HPDE6-E6E7 (cell line): ENCODE measurements at regions not wholly inside any gene's neighbourhood (a gene's known extent, or its start where the extent isn't known, plus 50 kb on each side); places are given as distances from the start of the nearest gene placed in this dataset.
"Not testable (repeated sequence)": the region's sequence is repeated elsewhere in the genome, so short reads cannot be mapped to it uniquely, and the experiment has no call there.

Source experiments
- DNase-seq: peaks from one replicate; pipeline ENCODE4 v3.0.0; 2011; ENCODE audit warnings: missing footprints; ENCODE audit errors: extremely low spot score

DNA sequence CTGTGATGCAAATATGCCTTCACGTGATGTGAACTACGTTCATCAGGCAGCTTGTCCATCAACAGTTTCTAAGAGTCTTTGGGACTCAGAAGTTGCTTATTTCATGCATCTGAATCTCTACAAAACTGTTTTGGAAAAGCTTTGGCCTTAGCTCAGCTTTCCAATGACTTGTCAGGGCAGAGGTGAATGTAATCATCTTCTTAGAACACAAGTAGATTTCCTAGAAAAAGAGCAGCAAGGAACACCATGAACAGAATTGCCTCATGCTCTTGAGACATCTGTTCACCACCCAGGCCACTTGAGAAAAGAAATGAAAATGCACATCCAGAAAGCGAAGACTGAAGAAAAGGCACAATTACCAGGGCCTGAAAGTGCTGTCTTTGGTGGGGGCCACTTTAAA, 105.8 kb upstream of the PDHA1 start:
- no peak for DNase-seq

DNA sequence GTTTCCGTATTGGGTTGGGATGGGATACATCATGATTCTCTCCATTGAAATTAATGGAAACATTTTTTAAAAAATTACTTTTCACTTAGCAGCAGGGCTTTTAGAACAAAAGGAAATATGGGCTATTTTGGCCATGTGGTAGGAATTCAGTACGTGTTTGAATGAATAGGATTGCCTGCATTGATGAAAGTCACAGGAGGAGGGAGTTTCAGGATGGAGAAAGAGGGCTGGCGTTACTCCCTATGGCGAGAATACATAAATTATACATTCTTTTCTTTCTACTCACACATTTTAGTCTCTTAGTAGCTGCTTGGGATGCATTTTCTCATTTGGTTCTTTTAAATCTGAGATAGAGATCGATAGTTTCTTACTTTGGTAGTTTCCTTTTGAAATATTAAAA, 100.3 kb upstream of the PDHA1 start:
- no peak for DNase-seq

DNA sequence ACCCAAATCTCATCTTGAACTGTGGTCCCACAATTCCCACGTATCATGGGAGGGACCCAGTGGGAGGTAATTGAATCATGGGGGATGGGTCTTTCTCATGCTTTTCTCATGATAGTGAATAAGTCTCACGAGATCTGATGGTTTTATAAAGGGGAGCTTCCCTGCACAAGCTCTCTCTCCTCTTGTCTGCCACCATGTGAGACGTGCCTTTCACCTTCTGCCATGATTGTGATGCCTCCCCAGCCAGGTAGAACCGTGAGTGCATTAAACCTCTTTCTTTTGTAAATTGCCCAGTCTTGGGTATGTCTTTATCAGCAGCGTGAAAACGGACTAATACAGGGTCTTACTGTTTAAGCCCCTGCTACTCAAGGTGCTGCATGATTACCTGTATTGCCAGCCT, 98.8 kb upstream of the PDHA1 start:
- not testable (repeated sequence) for DNase-seq

DNA sequence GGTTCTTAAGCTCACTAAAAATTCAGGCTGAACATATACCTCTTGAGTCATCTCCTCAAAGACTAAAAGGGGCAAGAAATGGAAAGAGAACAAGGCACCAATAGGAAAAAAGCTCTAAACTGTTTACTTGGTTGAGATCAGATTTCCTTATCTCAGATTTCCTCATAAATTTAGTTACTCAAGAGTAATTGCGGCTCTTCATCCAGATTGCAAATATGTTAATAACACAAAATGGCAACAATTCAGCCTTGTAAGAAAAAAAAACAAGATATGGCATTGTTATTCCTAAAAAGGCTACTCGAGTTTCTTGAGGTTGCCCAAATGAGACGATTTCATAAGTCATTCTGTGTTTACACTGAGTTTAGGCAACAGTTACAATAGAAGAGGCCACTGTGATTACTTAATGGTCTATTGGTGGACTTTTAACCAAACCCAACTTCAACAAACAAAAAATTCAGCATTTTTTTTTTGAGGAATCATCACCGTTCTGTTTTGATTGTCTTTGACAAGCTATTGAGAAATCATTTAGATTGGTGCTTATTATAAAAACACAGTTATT, 97.9 kb upstream of the PDHA1 start:
- DNase-seq = no peak

DNA sequence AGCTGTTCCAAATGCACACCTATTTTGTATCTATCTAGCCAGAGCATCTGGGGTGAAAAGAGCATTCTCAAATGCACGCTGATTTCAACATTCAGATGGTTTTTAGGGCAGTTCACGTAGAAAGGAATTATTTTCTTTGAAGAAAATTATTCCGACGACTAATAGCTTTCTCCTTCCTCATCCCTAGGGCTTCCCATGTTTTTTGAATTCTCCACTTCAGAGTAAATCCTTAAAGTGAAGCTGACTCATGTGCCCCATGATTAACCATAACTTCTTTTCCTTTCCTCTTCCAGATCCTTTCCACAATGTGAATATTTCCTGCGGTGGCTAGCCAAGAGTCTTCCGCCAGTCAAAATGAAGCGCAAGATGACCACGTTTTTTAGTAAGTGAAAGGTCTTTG, 86.7 kb upstream of the PDHA1 start:
- DNase-seq = no peak

DNA sequence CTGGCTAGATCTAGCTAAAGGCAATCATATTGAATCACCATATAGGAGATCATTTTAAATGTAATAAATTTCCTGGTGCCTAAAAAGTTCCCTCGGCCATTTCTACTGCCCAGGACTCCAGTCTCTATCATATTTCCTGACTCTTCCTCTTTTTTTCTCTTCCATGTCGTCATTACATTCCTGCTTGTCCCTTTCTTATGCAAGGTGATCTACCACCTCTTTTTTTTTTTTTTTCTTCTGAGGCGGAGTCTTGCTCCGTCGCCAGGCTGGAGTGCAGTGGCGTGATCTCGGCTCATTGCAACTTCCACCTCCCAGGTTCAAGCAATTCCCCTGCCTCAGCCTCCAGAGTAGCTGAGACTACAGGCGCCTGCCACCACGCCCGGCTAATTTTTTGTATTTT, 82.7 kb upstream of the PDHA1 start:
- DNase-seq = not testable (repeated sequence)

DNA sequence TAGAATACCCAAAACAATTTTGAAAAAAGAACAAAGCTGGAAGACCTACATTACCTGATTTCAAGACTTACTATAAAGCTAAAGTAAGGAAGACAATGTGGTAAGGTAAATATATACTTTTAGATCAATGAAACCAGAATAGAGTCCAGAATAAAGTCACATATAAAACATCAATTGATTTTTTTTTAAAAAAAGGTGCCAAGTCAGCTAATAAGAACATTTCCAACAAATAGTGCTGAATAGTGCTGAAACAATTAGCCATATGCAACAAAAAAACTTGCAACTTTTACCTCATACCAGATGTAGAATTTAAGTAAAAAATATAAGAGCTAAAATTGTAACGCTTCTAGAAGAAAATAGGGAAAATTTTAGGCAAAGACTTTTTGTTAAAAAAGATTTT, 73.0 kb upstream of the PDHA1 start:
- DNase-seq = no peak

DNA sequence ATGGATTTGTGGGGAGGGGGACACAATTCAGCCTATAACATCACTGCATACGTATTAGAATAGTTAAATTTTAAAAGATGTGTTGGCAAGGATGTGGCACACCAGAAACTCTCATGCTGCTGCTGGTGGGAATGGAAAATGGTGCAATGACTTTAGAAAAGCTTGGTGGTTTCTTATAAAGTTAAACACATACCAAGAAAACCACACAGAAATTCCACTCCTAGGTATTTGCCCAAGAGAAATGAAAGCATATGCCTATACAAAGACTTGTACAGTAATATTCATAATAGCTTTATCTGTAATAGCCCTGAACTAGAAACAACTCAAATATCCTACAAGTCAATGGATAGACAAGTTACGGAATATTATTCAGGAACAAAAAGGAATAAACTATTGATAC, 71.3 kb upstream of the PDHA1 start:
- no peak for DNase-seq

DNA sequence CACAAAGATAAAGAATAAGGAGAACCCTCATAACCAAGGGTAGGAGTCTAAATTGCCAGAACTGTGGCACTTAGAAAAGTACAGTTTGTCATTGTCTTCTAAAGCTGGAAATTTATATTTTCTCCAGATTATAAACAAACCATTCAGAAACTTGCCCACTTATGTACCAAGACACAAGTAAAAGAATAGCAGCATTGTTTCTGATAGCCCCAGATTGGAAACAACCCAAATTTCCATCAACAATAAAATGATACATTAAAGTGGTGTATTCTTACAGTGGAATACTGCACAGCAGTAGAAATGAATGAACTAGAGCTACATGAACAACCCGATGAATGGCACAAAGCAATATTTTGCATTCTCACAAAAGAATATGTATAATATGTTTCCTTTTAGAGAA, 63.1 kb upstream of the PDHA1 start:
- no peak for DNase-seq

DNA sequence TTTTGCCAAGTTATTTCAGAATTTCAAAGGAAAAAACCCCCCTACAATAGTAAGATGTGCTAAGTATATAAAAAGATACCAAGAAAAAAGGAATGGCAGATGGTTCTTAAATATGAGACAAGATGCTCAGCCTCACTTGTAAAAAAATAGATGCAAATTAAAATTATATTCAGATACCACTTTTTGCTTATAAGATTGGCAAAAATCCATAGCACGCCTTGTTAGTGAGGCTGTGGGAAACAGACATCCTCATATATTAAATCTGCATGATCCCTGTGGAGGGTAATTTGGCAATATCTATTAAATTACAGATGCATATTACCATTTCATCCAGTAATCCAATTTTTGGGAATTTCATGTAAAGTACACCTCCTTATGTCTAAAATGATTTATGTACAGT, 62.5 kb upstream of the PDHA1 start:
- no peak for DNase-seq

DNA sequence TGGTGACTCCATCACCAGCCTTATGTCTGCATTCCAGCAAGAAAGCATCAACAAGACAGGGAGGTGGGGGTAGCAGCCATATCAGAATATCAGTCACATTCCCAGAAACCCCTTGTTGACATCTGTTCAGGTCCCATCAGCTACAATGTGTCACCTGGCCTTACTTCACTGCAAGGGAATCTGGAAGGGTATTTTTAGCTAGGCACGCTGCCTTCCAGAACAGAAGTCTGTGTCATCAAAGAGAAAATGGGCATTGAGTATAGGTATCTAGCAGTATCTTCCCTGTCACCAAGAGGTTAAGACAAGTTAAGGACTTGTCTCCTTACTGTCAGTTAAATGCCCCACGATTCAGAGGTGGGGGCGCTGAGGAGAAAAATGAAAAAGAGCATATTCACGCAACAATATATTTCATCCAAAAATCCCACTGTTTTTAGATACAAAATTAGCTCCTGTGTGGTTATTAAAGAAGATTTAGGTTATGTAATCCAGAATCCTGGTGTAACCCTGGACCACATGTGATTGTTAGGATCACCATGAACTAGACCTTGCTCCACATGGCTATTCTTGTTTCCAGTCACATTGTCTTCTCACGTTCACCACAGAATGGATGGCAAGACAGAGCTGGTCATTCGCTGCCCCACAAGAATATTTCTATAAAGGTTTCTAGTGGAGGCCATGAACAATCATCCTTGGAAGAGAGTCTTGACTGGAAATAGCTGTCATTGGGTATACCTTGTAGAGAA, 60.0 kb upstream of the PDHA1 start:
- no peak for DNase-seq

DNA sequence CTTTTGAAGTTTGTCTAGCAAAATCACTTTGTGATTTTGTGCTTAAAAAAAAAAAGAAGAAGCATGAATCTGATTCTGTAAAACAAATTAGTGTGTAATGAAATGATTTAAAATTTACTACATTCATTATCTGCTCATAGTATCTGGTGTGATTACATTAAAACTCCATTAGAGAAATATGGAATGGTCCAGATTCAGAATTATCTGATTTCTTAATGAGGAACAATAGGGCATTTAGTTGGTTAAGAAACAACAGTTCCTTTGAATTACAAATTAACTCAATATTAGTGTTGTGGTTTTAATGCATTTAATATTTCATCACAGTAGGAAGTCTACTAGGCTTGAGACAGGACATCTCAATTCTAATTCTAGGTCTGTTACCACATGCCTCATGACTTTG, 57.9 kb upstream of the PDHA1 start:
- DNase-seq = no peak

DNA sequence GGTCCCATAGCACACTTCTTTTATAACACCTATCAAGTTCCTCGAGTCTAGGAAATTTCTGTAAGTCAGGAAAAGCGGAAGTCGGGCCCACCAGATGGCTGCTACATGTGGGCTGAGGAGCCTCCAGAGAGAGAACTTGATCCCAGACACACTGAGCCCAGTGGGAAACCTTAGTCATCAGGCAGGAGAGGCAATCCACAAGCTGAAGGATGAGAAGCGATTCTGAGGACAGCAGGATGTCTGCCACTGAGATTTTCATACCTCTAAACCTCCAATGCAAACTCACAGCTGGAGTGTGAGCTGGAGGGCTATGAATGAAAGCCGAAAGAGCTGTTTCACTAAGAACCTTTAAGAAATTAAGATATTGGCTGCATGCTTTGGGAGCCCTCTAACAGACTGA, 52.6 kb upstream of the PDHA1 start:
- no peak for DNase-seq

DNA sequence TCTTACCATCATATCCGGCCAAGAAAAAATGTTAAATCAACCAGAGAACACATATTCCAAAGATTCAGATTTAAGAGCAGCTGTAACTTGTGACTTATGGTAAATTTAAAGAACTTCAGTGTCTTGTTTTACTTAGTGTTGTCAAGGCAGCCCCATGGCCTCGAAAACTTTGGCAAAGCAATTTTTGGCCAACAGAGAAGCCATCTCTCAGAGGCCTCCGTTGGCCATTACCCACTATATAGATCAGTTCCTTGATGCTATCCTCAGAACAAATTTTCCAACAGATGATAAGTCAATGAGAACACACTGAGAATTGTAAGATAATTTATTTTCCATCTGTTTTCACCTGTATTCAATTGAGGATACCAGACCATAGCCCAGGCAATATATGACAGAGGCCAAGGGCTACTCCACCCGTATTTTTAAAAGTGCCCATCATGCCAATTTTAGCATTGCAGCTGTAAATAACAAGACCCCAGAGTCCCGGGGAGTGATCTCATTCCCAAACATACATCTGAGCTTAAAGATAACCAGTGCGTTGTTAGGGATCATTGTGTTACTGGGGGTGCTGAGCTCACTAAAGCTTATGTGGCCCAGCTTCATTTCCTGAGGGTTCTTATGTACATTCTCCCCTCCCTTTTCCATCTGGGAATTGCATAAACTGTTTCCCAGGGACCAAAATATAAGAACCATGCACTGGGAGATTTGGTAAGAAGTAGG, 50.0 kb upstream of the PDHA1 start:
- no peak for DNase-seq
